Neutrophil (primary cell): ENCODE measurements at regions not wholly inside any gene's neighbourhood (a gene's known extent, or its start where the extent isn't known, plus 50 kb on each side); places are given as distances from the start of the nearest gene placed in this dataset.

Source experiments
- H3K27ac ChIP-seq: fragments of 200-600 bp; sonication (generic); 2 replicates; pipeline ENCODE4 v1.5.1; 2016; ENCODE audit warnings: mild to moderate bottlenecking, moderate library complexity
- H3K27me3 ChIP-seq: fragments of 200-600 bp; sonication (generic); 2 replicates; pipeline ENCODE4 v1.6.0; 2016; ENCODE audit warnings: mild to moderate bottlenecking
- H3K36me3 ChIP-seq: fragments of 200-600 bp; sonication (generic); 2 replicates; pipeline ENCODE4 v1.5.1; 2017
- H3K4me1 ChIP-seq, 2 experiments: fragments of 200-600 bp in 1 of 2; sonication (generic) in 1 of 2; 1 replicate in 1 of 2; 2 replicates in 1 of 2; pipeline versions ENCODE4 v1.5.1 to v1.6.1; 2013 to 2016; ENCODE audit warnings: low read depth in 1 of 2, low read length in 1 of 2, mild to moderate bottlenecking in 1 of 2, moderate library complexity in 1 of 2; ENCODE audit not compliant: control insufficient read depth in 1 of 2, insufficient read depth in 1 of 2
- H3K4me3 ChIP-seq, 2 experiments: fragments of 200-600 bp in 1 of 2; sonication (generic) in 1 of 2; 1 replicate in 1 of 2; 2 replicates in 1 of 2; pipeline ENCODE4 v1.5.1; 2013 to 2016; ENCODE audit warnings: low read depth in 1 of 2, low read length in 1 of 2, mild to moderate bottlenecking in 1 of 2, moderate library complexity in 1 of 2
- H3K9me3 ChIP-seq: fragments of 200-600 bp; sonication (generic); 2 replicates; pipeline ENCODE4 v1.5.1; 2016
- TF ChIP-seq, protein P1 (sequence below): fragments of 200-600 bp; sonication (generic); IDR thresholded peaks from 2 replicates; pipeline ENCODE4 v1.5.1; 2016; ENCODE audit warnings: antibody characterized with exemption

DNA sequence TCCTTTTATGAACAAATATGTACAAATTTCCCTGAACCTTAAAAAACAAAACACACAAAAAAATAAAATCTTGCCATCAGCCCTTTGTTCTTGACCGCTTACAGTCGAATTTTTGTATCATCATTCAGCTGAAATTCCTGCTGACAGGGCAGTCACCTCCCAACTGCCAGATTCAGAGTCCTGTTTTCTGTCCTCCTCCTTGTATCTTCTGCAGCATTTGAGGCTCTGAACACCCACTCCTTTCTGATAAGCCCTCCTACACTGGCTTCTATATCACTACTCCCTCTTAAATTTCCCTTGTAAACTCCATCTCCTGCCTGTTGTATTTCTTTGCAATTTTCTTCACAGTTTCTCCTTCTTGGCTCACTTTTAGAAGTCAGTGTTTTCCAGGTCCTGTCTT lies 77.8 kb upstream of the CCN6 start:
- no peak overlapping the region for H3K4me3 ChIP-seq
- peaks cover 7 to 8% of the 10 kb centered on the region in 2 experiments for H3K4me1 ChIP-seq
- H3K36me3 ChIP-seq: no peaks in the 10 kb centered on the region
- no peak overlapping the region for H3K27ac ChIP-seq
- no peaks in the 10 kb centered on the region for H3K9me3 ChIP-seq
- peaks cover 23% of the 10 kb centered on the region for H3K27me3 ChIP-seq
- TF ChIP-seq, protein P1, sequence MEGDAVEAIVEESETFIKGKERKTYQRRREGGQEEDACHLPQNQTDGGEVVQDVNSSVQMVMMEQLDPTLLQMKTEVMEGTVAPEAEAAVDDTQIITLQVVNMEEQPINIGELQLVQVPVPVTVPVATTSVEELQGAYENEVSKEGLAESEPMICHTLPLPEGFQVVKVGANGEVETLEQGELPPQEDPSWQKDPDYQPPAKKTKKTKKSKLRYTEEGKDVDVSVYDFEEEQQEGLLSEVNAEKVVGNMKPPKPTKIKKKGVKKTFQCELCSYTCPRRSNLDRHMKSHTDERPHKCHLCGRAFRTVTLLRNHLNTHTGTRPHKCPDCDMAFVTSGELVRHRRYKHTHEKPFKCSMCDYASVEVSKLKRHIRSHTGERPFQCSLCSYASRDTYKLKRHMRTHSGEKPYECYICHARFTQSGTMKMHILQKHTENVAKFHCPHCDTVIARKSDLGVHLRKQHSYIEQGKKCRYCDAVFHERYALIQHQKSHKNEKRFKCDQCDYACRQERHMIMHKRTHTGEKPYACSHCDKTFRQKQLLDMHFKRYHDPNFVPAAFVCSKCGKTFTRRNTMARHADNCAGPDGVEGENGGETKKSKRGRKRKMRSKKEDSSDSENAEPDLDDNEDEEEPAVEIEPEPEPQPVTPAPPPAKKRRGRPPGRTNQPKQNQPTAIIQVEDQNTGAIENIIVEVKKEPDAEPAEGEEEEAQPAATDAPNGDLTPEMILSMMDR: no peak

DNA sequence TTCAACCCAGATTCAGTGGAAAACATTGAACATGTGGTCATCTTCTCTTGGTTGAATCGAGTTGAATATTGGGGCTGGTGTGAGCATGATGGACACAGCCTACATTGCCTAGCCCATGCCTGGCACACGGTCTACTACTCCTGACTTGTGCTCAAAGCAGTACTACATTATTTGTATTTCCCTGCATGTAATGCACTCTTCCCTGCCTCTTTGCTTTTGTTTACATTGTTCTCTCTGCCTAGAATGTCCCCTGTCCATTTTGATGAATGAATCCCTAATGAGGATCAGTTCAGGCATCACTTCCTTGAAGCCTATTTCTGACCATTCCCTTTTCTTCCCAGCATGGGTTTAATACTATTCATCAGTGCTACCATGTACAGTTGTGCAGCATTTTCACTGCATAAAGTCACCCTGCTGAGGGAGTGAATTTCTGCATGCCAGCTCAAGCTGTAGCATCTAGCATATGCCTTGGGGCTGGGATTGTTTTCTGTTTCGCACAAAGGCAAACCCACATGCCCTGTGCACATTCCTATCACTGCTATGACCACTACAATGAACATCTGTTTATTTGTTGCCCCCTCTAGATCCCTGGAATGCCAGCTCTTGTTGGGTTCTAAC lies 75.3 kb upstream of the CCN6 start:
- Histone ChIP-seq H3K27me3 (peaks cover 8% of the 10 kb centered on the region), H3K4me1 (no peaks in the 10 kb centered on the region), H3K36me3 (no peaks in the 10 kb centered on the region), H3K27ac (no peak overlapping the region), H3K4me3 (no peak overlapping the region), H3K9me3 (no peaks in the 10 kb centered on the region)
- TF ChIP-seq, protein P1: no peak

DNA sequence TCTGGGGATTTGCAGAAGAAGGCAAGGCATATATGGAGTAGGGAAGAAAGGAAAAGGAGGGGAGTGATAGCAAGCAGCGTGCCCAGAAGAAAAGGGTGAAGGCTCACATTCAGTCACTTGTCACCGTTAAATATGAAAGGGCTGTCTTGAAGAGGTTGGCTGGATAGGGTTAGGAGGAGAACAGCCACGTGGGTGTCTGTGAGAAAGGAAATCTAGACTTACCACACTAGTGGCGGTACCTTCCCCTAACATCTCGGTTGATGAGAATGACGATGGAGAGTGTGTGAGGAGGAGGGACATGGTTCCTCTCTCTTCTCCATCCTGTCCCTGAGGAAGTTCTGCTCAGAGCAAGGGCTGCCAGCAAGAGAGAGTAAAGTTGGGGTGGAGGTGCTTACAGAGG lies 74.3 kb upstream of the CCN6 start:
- no peak overlapping the region for H3K27ac ChIP-seq
- H3K9me3 ChIP-seq: no peaks in the 10 kb centered on the region
- no peaks in the 10 kb centered on the region for H3K4me1 ChIP-seq
- no peaks in the 10 kb centered on the region for H3K36me3 ChIP-seq
- no peak overlapping the region for H3K4me3 ChIP-seq
- peaks cover 5% of the 10 kb centered on the region for H3K27me3 ChIP-seq
- TF ChIP-seq, protein P1: no peak

DNA sequence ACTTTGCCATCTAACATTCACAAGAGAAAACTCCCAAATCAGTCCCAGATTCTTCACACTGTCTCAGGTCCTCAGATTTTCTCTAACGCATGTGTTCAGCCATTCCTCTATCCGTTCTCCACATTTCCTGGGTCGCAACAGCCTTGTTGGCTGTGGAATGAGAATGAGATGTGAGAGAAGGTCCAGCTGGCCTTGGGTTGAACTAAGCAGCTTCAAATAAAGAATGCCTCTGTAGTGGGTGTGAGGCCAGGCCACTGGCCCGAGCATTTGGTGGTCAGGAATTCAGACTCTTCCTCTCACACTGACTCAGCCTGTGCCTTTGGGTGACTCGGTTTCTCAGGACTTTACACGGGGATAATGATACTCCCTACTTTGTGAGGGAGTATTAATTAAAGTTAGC lies 73.8 kb upstream of the CCN6 start:
- Histone ChIP-seq H3K36me3 (no peaks in the 10 kb centered on the region), H3K4me1 (no peaks in the 10 kb centered on the region), H3K27ac (no peak overlapping the region), H3K27me3 (peaks cover 5% of the 10 kb centered on the region), H3K9me3 (no peaks in the 10 kb centered on the region), H3K4me3 (no peak overlapping the region)
- TF ChIP-seq, protein P1: no peak

DNA sequence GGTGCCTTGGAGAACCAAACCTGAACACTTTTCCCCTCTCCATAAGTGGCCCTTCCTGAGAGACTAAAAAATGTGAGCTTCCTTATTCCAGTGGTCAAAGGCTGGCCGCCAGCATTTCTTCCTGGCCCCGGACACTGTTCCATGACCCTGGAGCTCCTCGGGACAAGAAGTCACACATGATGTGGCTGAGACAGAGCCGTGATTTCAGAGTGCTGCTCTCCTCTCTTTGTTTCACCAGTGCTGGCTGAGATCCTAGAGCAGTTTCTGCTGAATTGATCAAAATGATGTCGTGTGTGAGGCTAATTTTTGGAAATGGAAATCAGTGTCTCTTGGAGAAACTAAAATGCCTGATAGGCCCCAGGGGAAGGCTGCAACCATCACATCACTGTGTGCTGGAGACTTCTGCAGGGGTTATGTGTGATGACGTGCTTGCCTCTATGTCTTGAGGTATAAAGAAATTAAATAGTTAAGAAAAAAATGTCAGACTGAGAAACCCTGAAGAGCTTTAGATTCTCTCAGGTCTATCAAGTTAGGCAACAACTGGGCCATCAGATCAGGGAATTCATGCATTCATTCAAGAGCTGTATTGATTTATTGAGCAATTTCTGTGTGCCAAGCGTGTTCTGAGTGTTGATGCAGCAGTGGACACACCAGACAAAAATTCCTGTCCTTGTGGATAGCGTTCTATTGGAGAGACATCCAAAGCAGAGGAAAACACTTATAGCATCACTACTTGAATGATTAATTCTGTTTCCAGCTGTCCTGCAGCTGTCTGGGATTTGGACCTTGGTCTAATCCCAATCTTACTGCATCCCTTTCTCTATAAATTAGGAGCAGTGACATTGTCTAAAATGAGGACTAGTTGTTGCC lies 72.7 kb upstream of the CCN6 start:
- Histone ChIP-seq H3K27ac (no peak overlapping the region), H3K4me1 (no peaks in the 10 kb centered on the region), H3K36me3 (no peaks in the 10 kb centered on the region), H3K9me3 (no peaks in the 10 kb centered on the region), H3K4me3 (no peak overlapping the region), H3K27me3 (no peaks in the 10 kb centered on the region)
- TF ChIP-seq, protein P1: no peak
